CD4-positive, alpha-beta T cell (primary cell): ENCODE measurements at regions not wholly inside any gene's neighbourhood (a gene's known extent, or its start where the extent isn't known, plus 50 kb on each side); places are given as distances from the start of the nearest gene placed in this dataset.

Experiments
- ATAC-seq: fragments of 200-7000 bp; cut with Tn5 transposase; one replicate; pipeline ENCODE4 v1.10.0; 2022; ENCODE audit warnings: mild to moderate bottlenecking; ENCODE audit not compliant: poor library complexity
- CTCF ChIA-PET: fragments of 350-600 bp; sonication (Branson Sonifier 250); formaldehyde crosslinking; loops from one replicate; lab custom pipeline; 2021; ENCODE audit warnings: antibody characterized with exemption, inconsistent platforms; lab: Charles Lee
- POLR2A ChIA-PET: fragments of 350-600 bp; sonication (Branson Sonifier 250); formaldehyde crosslinking; loops from one replicate; lab custom pipeline; 2021; ENCODE audit warnings: antibody characterized with exemption, inconsistent platforms; lab: Charles Lee
- DNase-seq, 14 experiments: peaks; one replicate each; pipeline ENCODE4 v3.0.0-alpha.2; 2013 to 2020; ENCODE audit warnings: mixed read lengths in 2 of 14
- H3K27ac ChIP-seq, 2 donors: one replicate each; pipeline versions ENCODE4 v1.5.1 to v1.7.0; 2013; ENCODE audit warnings: low read length in 2 of 2, low read depth in 1 of 2, mild to moderate bottlenecking in 1 of 2
- H3K27me3 ChIP-seq, 2 experiments: 1 replicate in 1 of 2; 2 replicates in 1 of 2; pipeline versions ENCODE4 v1.6.1 to v1.7.0; 2013; ENCODE audit warnings: low read length in 2 of 2, control low read depth in 1 of 2, mild to moderate bottlenecking in 1 of 2, moderate library complexity in 1 of 2; ENCODE audit not compliant: insufficient read depth in 2 of 2, control insufficient read depth in 1 of 2
- H3K36me3 ChIP-seq: one replicate; pipeline ENCODE4 v1.6.1; 2013; ENCODE audit warnings: low read length, control low read depth; ENCODE audit not compliant: insufficient read depth
- H3K4me1 ChIP-seq: one replicate; pipeline ENCODE4 v1.6.1; 2013; ENCODE audit warnings: low read length, control low read depth; ENCODE audit not compliant: insufficient read depth
- H3K4me3 ChIP-seq: one replicate; pipeline ENCODE4 v1.5.1; 2013; ENCODE audit warnings: mild to moderate bottlenecking, low read length, moderate library complexity
- H3K9me3 ChIP-seq, 2 experiments: 1 replicate in 1 of 2; 2 replicates in 1 of 2; pipeline versions ENCODE4 v1.6.1 to v1.7.0; 2013; ENCODE audit warnings: low read length in 2 of 2, mild to moderate bottlenecking in 2 of 2, control low read depth in 1 of 2, moderate library complexity in 1 of 2; ENCODE audit not compliant: control insufficient read depth in 1 of 2, insufficient read depth in 1 of 2
- H3K27ac Mint-ChIP-seq: one replicate; pipeline ENCODE4 v1.8.0; 2020; ENCODE audit warnings: mixed read lengths
- H3K27me3 Mint-ChIP-seq: one replicate; pipeline ENCODE4 v1.8.0; 2021; ENCODE audit warnings: mixed read lengths
- H3K36me3 Mint-ChIP-seq: one replicate; pipeline ENCODE4 v1.8.0; 2021; ENCODE audit warnings: low read depth, mixed read lengths
- H3K4me1 Mint-ChIP-seq: one replicate; pipeline ENCODE4 v1.8.0; 2021; ENCODE audit warnings: low read depth, mixed read lengths
- H3K4me3 Mint-ChIP-seq: one replicate; pipeline ENCODE4 v1.8.0; 2020; ENCODE audit warnings: mild to moderate bottlenecking, mixed read lengths
- H3K9me3 Mint-ChIP-seq: one replicate; pipeline ENCODE4 v1.8.0; 2020; ENCODE audit warnings: mixed read lengths
- CTCF ChIP-seq: fragments of 200-600 bp; IDR thresholded peaks from one replicate; pipeline ENCODE4 v1.8.0; 2022; ENCODE audit warnings: antibody characterized with exemption, mild to moderate bottlenecking
- intact Hi-C, 2 experiments: fragments of 100-400 bp; cut with DNase I in 1 of 2; cut with micrococcal nuclease in 1 of 2; formaldehyde crosslinking; loops; one replicate each; pipeline versions ENCODE4 v1.15.1 to v1.9.0; 2023 to 2025; cut with DNase I, micrococcal nuclease

- Mint-ChIP-seq H3K4me3 (no peak overlapping the region), H3K9me3 (peaks cover 3% of the 10 kb centered on the region), H3K27me3 (no peaks in the 10 kb centered on the region), H3K27ac (no peak overlapping the region), H3K36me3 (no peaks in the 10 kb centered on the region), H3K4me1 (peaks cover 88% of the 10 kb centered on the region)
- H3K27ac ChIP-seq, result no peak overlapping the region
- no peaks in the 10 kb centered on the region for H3K27me3 ChIP-seq
- H3K4me1 ChIP-seq, result peaks cover 44% of the 10 kb centered on the region
- H3K36me3 ChIP-seq, result no peaks in the 10 kb centered on the region
- TF ChIP-seq CTCF, result no peak
- CTCF ChIA-PET, result interaction anchor here (1.4 kb wide), 1 partner anchor 13 kb away, joined by 3 read pairs; no protein-coding TSS in a partner anchor
- H3K9me3 ChIP-seq, result peaks cover 0 to 4% of the 10 kb centered on the region in 2 experiments
- no peak overlapping the region for H3K4me3 ChIP-seq
- DNase-seq (no peak), ATAC-seq (no peak)
- intact Hi-C loops, result loop anchor here in 1 of 2 experiments (5.0 kb wide), 1 partner anchor 67 kb away; no protein-coding TSS in a partner anchor
- POLR2A ChIA-PET, result interaction anchor here (0.7 to 1.1 kb wide), 3 partner anchors 61 to 103 kb away, joined by 3 to 4 read pairs (median 3); partner anchors contain the start of gene CD28
Measured at GRCh38 chr2:203809084-203809521, 58.5 kb upstream of the CTLA4 start.

GRCh38 chr2:203809991-203810510, 57.5 kb upstream of the CTLA4 start:
- Mint-ChIP-seq H3K9me3 (no peaks in the 10 kb centered on the region), H3K27me3 (no peaks in the 10 kb centered on the region), H3K4me3 (no peak overlapping the region), H3K27ac (no peak overlapping the region), H3K36me3 (no peaks in the 10 kb centered on the region), H3K4me1 (peaks cover 88% of the 10 kb centered on the region)
- no peak for ATAC-seq
- Histone ChIP-seq H3K9me3 (peaks cover 0 to 4% of the 10 kb centered on the region in 2 experiments), H3K27ac (no peak overlapping the region), H3K27me3 (no peaks in the 10 kb centered on the region), H3K4me1 (peaks cover 44% of the 10 kb centered on the region), H3K4me3 (no peak overlapping the region), H3K36me3 (no peaks in the 10 kb centered on the region)
- ChIA-PET CTCF (interaction anchor here (1.4 kb wide), 1 partner anchor 14 kb away, joined by 3 read pairs; no protein-coding TSS in a partner anchor), POLR2A (interaction anchor here (0.8 to 1.1 kb wide), 2 partner anchors 61 to 104 kb away, joined by 3 read pairs; partner anchors contain the start of gene CD28)
- intact Hi-C loops, result loop anchor here in 1 of 2 experiments (5.0 to 10.0 kb wide), 3 partner anchors 68 to 975 kb away; no protein-coding TSS in a partner anchor
- DNase-seq, result no peak
- no peak for TF ChIP-seq CTCF

- no peak overlapping the region for H3K4me3 ChIP-seq
- Mint-ChIP-seq H3K27me3 (no peaks in the 10 kb centered on the region), H3K27ac (peak overlapping the region; percentile 68), H3K9me3 (no peaks in the 10 kb centered on the region), H3K36me3 (no peaks in the 10 kb centered on the region), H3K4me1 (peaks cover 78% of the 10 kb centered on the region), H3K4me3 (peak overlapping the region; percentile 71)
- DNase-seq, result peak in 13 of 14 experiments; percentile 39 to 84 (median 61)
- no peaks in the 10 kb centered on the region for H3K36me3 ChIP-seq
- H3K4me1 ChIP-seq, result peaks cover 44% of the 10 kb centered on the region
- ATAC-seq, result peak; percentile 73
- TF ChIP-seq CTCF, result no peak
- intact Hi-C loops, result loop anchor here (1.0 to 10.0 kb wide), 3 partner anchors 105 to 977 kb away; partner anchors contain the start of gene CD28 (in 1 of the 2)
- no peaks in the 10 kb centered on the region for H3K27me3 ChIP-seq
- H3K27ac ChIP-seq, result peak overlapping the region in 1 of 2 donors; percentile 44
- CTCF ChIA-PET, result interaction anchor here (1.0 to 1.5 kb wide), 4 partner anchors 29 to 107 kb away, joined by 3 to 5 read pairs (median 3); no protein-coding TSS in a partner anchor
- H3K9me3 ChIP-seq, result no peaks in the 10 kb centered on the region
- POLR2A ChIA-PET, result interaction anchor here (1.0 to 4.8 kb wide), 5 partner anchors 70 to 327 kb away, joined by 3 to 28 read pairs (median 3); no protein-coding TSS in a partner anchor
Measured at GRCh38 chr2:203811491-203812221, 55.9 kb upstream of the CTLA4 start.
